ENCODE measurements at regions not wholly inside any gene's neighbourhood (a gene's known extent, or its start where the extent isn't known, plus 50 kb on each side); places are given as distances from the start of the nearest gene placed in this dataset.

DNA sequence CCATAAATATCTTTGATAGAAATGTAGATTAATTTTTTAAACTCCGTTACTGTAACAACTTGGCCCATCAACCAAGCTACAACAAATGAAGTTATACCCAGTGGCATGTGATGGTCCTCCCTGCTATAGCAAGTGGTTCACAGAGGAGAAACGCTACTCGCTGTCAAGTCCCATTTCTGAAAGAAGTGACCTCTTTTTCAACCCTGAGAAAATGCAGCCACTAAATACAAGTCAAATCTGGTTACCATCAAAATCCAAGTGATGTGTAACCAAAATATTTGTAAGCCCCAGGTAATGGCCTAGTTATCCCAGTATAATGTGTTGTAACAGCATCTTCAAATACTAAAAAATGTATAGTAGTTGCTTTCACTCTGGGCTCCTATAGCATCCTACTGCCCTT, 151.8 kb downstream of the MIS18A start:
- TF ChIP-seq POLR2A (IDR thresholded peaks at IDR 0.05) = no peak
- TF ChIP-seq, protein P1, sequence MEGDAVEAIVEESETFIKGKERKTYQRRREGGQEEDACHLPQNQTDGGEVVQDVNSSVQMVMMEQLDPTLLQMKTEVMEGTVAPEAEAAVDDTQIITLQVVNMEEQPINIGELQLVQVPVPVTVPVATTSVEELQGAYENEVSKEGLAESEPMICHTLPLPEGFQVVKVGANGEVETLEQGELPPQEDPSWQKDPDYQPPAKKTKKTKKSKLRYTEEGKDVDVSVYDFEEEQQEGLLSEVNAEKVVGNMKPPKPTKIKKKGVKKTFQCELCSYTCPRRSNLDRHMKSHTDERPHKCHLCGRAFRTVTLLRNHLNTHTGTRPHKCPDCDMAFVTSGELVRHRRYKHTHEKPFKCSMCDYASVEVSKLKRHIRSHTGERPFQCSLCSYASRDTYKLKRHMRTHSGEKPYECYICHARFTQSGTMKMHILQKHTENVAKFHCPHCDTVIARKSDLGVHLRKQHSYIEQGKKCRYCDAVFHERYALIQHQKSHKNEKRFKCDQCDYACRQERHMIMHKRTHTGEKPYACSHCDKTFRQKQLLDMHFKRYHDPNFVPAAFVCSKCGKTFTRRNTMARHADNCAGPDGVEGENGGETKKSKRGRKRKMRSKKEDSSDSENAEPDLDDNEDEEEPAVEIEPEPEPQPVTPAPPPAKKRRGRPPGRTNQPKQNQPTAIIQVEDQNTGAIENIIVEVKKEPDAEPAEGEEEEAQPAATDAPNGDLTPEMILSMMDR (IDR thresholded peaks at IDR 0.05) = no peak

Measured in ovary (tissue), 3 donors.